Sigmoid colon (tissue), 6 donors: ENCODE measurements at regions not wholly inside any gene's neighbourhood (a gene's known extent, or its start where the extent isn't known, plus 50 kb on each side); places are given as distances from the start of the nearest gene placed in this dataset.

ENCODE experiments used
- DNase-seq: peaks from one replicate; pipeline ENCODE4 v3.0.0-alpha.2; 2019
- H3K27ac ChIP-seq, 4 donors: fragments of 200-600 bp; sonication (generic); one replicate each; pipeline ENCODE4 v1.5.1; 2016 to 2019; ENCODE audit warnings: mild to moderate bottlenecking in 1 of 4
- H3K27me3 ChIP-seq, 3 donors: fragments of 200-600 bp; sonication (generic); one replicate each; pipeline ENCODE4 v1.5.1; 2019; ENCODE audit warnings: mild to moderate bottlenecking in 1 of 3
- H3K36me3 ChIP-seq, 4 donors: fragments of 200-600 bp; sonication (generic); one replicate each; pipeline ENCODE4 v1.5.1; 2016 to 2019
- H3K4me1 ChIP-seq, 4 donors: fragments of 200-600 bp; sonication (generic); one replicate each; pipeline ENCODE4 v1.5.1; 2017 to 2019
- H3K4me3 ChIP-seq, 4 donors: fragments of 200-600 bp; sonication (generic); one replicate each; pipeline ENCODE4 v1.5.1; 2017 to 2019; ENCODE audit warnings: mild to moderate bottlenecking in 2 of 4, moderate library complexity in 1 of 4
- H3K9me3 ChIP-seq, 4 donors: fragments of 200-600 bp in 3 of 4; sonication (generic) in 3 of 4; one replicate each; pipeline versions ENCODE4 v1.5.1 to v1.6.1; 2013 to 2019
- CTCF ChIP-seq, 4 experiments: fragments of 450-650 bp in 3 of 4; fragments of 200-600 bp in 1 of 4; IDR thresholded peaks; one replicate each; pipeline ENCODE4 v1.5.1; 2016 to 2019; ENCODE audit warnings: antibody characterized with exemption in 4 of 4, mild to moderate bottlenecking in 3 of 4, moderate library complexity in 2 of 4
- EP300 ChIP-seq, 4 donors: sonication (generic); formaldehyde crosslinking; IDR thresholded peaks; one replicate each; pipeline ENCODE4 v1.6.1; 2017; ENCODE audit warnings: antibody characterized with exemption in 4 of 4
- POLR2A ChIP-seq, 2 donors: fragments of 450-650 bp; IDR thresholded peaks; one replicate each; pipeline ENCODE4 v1.6.1; 2016; ENCODE audit warnings: antibody characterized with exemption in 2 of 2, mild to moderate bottlenecking in 2 of 2, moderate library complexity in 2 of 2
- POLR2AphosphoS5 ChIP-seq, 4 donors: sonication (generic); formaldehyde crosslinking; IDR thresholded peaks; one replicate each; pipeline ENCODE4 v1.6.1; 2017; ENCODE audit warnings: antibody characterized with exemption in 4 of 4
- WGBS, 2 donors: extraction: QIAGEN DNeasy Blood & Tissue Kit; methylation state at CpG; one replicate each; pipeline ENCODE4 v1.1.7; 2013; 5-methylcytosine and 5-hydroxymethylcytosine counted together
- intact Hi-C: fragments of 100-400 bp; cut with DNase I; formaldehyde crosslinking; loops from one replicate; pipeline ENCODE4 v1.15.1; 2023
- donor health status: healthy with polysubstance abuse.
- donor health status: healthy.

- H3K4me1 ChIP-seq = no peaks in the 10 kb centered on the region
- TF ChIP-seq EP300 (IDR thresholded peaks at IDR 0.05) (no peak), CTCF (IDR thresholded peaks at IDR 0.05) (no peak), POLR2AphosphoS5 (IDR thresholded peaks at IDR 0.05) (no peak), POLR2A (IDR thresholded peaks at IDR 0.05) (no peak)
- no peak for DNase-seq
- H3K27me3 ChIP-seq = no peaks in the 10 kb centered on the region
- 84 to 85% methylated on average over 12 of the region's 12 CpGs for WGBS, 2 donors
- H3K4me3 ChIP-seq = no peak overlapping the region
- H3K36me3 ChIP-seq = no peaks in the 10 kb centered on the region
- intact Hi-C loops = no loop called here
- no peak overlapping the region for H3K27ac ChIP-seq
- no peaks in the 10 kb centered on the region for H3K9me3 ChIP-seq
These were observed 319.2 kb downstream of the SOX9 start for GRCh38 chr17:72439893-72440502.

- no peak overlapping the region for H3K27ac ChIP-seq
- no peaks in the 10 kb centered on the region for H3K36me3 ChIP-seq
- WGBS, 2 donors = 87 to 92% methylated on average over 6 of the region's 6 CpGs
- TF ChIP-seq CTCF (IDR thresholded peaks at IDR 0.05) = no peak
- no peak for TF ChIP-seq EP300 (IDR thresholded peaks at IDR 0.05)
- no peak for TF ChIP-seq POLR2A (IDR thresholded peaks at IDR 0.05)
- TF ChIP-seq POLR2AphosphoS5 (IDR thresholded peaks at IDR 0.05) = no peak
- intact Hi-C loops = no loop called here
- no peaks in the 10 kb centered on the region for H3K4me1 ChIP-seq
- no peaks in the 10 kb centered on the region for H3K27me3 ChIP-seq
- DNase-seq = no peak
- H3K4me3 ChIP-seq = no peak overlapping the region
- H3K9me3 ChIP-seq = no peaks in the 10 kb centered on the region
These were observed 320.1 kb downstream of the SOX9 start for GRCh38 chr17:72440961-72441360.

GRCh38 chr17:72441909-72442308 lies 321.1 kb downstream of the SOX9 start:
- Histone ChIP-seq H3K4me3 (no peak overlapping the region), H3K9me3 (no peaks in the 10 kb centered on the region), H3K27ac (no peak overlapping the region), H3K36me3 (no peaks in the 10 kb centered on the region), H3K27me3 (no peaks in the 10 kb centered on the region), H3K4me1 (no peaks in the 10 kb centered on the region)
- TF ChIP-seq CTCF (IDR thresholded peaks at IDR 0.05) = no peak
- no peak for TF ChIP-seq POLR2AphosphoS5 (IDR thresholded peaks at IDR 0.05)
- DNase-seq = peak; percentile 10
- 18 to 71% methylated on average over 4 of the region's 4 CpGs for WGBS, 2 donors
- intact Hi-C loops = no loop called here

GRCh38 chr17:72444517-72445054 lies 323.8 kb downstream of the SOX9 start:
- Histone ChIP-seq H3K4me1 (no peaks in the 10 kb centered on the region), H3K36me3 (no peaks in the 10 kb centered on the region), H3K4me3 (no peak overlapping the region), H3K27me3 (no peaks in the 10 kb centered on the region), H3K27ac (no peak overlapping the region), H3K9me3 (no peaks in the 10 kb centered on the region)
- WGBS, 2 donors = 50 to 70% methylated on average over 9 of the region's 9 CpGs
- intact Hi-C loops = no loop called here
- TF ChIP-seq POLR2A (IDR thresholded peaks at IDR 0.05) (no peak), CTCF (IDR thresholded peaks at IDR 0.05) (no peak), EP300 (IDR thresholded peaks at IDR 0.05) (no peak), POLR2AphosphoS5 (IDR thresholded peaks at IDR 0.05) (no peak)
- no peak for DNase-seq
